ENCODE measurements at regions not wholly inside any gene's neighbourhood (a gene's known extent, or its start where the extent isn't known, plus 50 kb on each side); places are given as distances from the start of the nearest gene placed in this dataset.

DNA sequence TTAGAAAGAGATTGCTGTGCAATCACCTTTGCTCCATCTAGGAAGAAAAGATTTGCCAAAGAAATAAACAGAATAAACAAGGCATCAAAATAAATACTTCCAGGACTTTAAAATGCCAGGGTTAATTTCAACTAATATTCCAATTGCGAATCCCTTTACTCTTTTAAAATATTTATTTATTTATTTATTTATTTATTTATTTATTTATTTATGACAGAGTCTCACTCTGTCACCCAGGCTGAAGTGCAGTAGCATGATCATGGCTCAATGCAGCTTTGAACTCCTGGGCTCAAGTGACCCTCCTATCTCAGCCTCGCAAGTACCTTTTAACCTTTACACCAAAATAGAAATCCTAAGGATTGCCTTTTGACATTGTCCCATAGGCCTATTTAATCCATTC lies 191.1 kb downstream of the EDN1 start:
- 98 to 100% methylated on average over 1 of the region's 2 CpGs for WGBS, 2 experiments (ENCODE audit: insufficient coverage in 1 of 2, insufficient read length in 1 of 2)

DNA sequence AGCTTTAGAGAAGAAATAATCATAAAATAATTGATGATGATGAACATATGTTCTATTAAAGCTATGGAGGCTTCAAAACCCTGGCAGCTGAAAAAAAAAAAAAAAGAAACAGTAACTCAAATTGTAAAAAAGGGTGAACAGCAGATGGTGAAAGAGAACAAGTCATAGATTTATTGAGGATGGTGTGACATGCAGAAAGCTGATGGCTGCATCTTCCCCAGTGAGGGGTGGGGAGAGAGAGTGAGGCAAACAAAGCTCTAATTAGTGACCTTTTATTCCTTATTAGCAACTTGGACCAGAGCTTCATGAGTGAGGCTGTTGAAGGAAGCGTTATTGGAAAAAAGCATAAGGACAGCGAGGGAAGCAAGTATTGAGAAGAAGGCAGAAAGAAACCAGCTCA lies 191.7 kb downstream of the EDN1 start:
- Histone ChIP-seq H3K36me3 (ENCODE audit: control insufficient read depth, insufficient read depth, low read length) (no peaks in the 10 kb centered on the region), H3K27me3 (ENCODE audit: control insufficient read depth, insufficient read depth, low read length, poor library complexity, severe bottlenecking) (peaks cover 5% of the 10 kb centered on the region), H3K4me3 (ENCODE audit: low read length) (no peak overlapping the region), H3K9ac (ENCODE audit: extremely low read depth, low read length, poor library complexity, severe bottlenecking) (no peak overlapping the region), H3K4me1 (ENCODE audit: control insufficient read depth, insufficient read depth, low read length) (no peaks in the 10 kb centered on the region), H3K27ac (ENCODE audit: low read depth, low read length) (no peak overlapping the region), H3K9me3 (ENCODE audit: control insufficient read depth, low read length) (no peaks in the 10 kb centered on the region)
- H3K4me1 Mint-ChIP-seq: no peaks in the 10 kb centered on the region
- no peaks in the 10 kb centered on the region for H3K9me3 Mint-ChIP-seq
- 98 to 100% methylated on average over 2 of the region's 2 CpGs for WGBS, 2 experiments (ENCODE audit: insufficient coverage in 1 of 2, insufficient read length in 1 of 2)
- no peaks in the 10 kb centered on the region for H3K36me3 Mint-ChIP-seq (ENCODE audit: low read depth)
- no peaks in the 10 kb centered on the region for H3K27me3 Mint-ChIP-seq (ENCODE audit: insufficient read depth)
- TF ChIP-seq, protein P1, sequence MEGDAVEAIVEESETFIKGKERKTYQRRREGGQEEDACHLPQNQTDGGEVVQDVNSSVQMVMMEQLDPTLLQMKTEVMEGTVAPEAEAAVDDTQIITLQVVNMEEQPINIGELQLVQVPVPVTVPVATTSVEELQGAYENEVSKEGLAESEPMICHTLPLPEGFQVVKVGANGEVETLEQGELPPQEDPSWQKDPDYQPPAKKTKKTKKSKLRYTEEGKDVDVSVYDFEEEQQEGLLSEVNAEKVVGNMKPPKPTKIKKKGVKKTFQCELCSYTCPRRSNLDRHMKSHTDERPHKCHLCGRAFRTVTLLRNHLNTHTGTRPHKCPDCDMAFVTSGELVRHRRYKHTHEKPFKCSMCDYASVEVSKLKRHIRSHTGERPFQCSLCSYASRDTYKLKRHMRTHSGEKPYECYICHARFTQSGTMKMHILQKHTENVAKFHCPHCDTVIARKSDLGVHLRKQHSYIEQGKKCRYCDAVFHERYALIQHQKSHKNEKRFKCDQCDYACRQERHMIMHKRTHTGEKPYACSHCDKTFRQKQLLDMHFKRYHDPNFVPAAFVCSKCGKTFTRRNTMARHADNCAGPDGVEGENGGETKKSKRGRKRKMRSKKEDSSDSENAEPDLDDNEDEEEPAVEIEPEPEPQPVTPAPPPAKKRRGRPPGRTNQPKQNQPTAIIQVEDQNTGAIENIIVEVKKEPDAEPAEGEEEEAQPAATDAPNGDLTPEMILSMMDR (conservative IDR thresholded peaks at IDR 0.05): no peak
- no peak overlapping the region for H3K27ac Mint-ChIP-seq
- DNase-seq: no peak
- no peak overlapping the region for H3K4me3 Mint-ChIP-seq

More for the DNA sequence above, 191.1 kb downstream of the EDN1 start:
- Mint-ChIP-seq H3K27me3 (ENCODE audit: insufficient read depth) (no peaks in the 10 kb centered on the region), H3K36me3 (ENCODE audit: low read depth) (no peaks in the 10 kb centered on the region), H3K27ac (no peak overlapping the region), H3K4me1 (no peaks in the 10 kb centered on the region), H3K9me3 (no peaks in the 10 kb centered on the region), H3K4me3 (no peak overlapping the region)
- TF ChIP-seq, protein P1 (conservative IDR thresholded peaks at IDR 0.05): no peak
- H3K4me1 ChIP-seq (ENCODE audit: control insufficient read depth, insufficient read depth, low read length): no peaks in the 10 kb centered on the region
- H3K4me3 ChIP-seq (ENCODE audit: low read length): no peak overlapping the region
- H3K27ac ChIP-seq (ENCODE audit: low read depth, low read length): no peak overlapping the region
- no peak for DNase-seq
- H3K36me3 ChIP-seq (ENCODE audit: control insufficient read depth, insufficient read depth, low read length): no peaks in the 10 kb centered on the region
- H3K9me3 ChIP-seq (ENCODE audit: control insufficient read depth, low read length): no peaks in the 10 kb centered on the region
- H3K9ac ChIP-seq (ENCODE audit: extremely low read depth, low read length, poor library complexity, severe bottlenecking): no peak overlapping the region
- H3K27me3 ChIP-seq (ENCODE audit: control insufficient read depth, insufficient read depth, low read length, poor library complexity, severe bottlenecking): peaks cover 5% of the 10 kb centered on the region

DNA sequence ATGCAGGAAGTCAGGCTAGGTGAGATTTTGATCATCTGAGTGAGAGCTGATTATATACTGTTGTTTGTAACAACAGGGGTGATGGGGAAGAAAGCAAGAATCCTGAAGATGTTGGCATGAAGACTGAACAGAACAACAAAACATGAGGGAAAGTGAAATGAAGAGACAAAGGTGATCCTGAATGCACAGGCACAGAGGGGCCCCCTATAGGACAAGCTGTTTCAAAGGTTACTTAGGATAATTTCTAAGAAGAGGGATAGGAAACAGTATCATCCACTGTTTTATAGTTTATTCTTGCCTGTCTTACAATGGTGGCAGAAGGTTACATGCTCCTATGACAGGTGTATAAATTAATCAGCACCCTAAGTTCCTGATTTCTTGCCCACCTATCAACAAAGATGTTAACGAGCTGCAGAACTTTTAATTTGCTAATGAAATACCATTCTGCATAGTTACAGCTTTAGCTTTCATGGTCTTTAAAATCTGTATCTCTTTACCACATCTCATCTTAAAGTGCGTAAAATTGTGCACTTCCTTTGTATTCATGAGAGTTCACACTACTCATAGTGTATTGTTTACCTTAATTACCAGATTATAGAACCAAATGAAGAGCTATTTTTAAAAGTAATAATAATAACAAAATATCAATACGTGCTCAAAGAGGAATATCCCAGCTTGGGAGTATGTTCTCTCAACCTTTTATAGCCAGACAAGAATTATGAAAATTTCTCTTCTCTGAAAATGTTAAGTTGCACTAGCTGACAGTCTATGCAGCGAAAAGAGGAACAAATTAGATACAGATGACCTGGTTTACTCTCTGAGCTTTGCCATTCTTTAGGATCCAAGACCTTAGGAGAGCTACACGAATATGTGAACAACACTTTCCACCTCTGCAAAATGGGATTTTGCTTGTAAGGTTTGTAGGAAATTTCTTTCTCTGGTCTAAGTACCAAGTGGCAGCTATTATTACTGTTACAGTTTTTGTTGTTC lies 192.5 kb downstream of the EDN1 start:
- H3K4me1 ChIP-seq (ENCODE audit: control insufficient read depth, insufficient read depth, low read length): no peaks in the 10 kb centered on the region
- DNase-seq: no peak
- H3K4me3 ChIP-seq (ENCODE audit: low read length): no peak overlapping the region
- H3K27me3 Mint-ChIP-seq (ENCODE audit: insufficient read depth): peaks cover 2% of the 10 kb centered on the region
- no peak overlapping the region for H3K9ac ChIP-seq (ENCODE audit: extremely low read depth, low read length, poor library complexity, severe bottlenecking)
- 88% methylated on average over 4 to 5 of the region's 5 CpGs for WGBS, 2 experiments (ENCODE audit: insufficient coverage in 1 of 2, insufficient read length in 1 of 2)
- H3K4me1 Mint-ChIP-seq: no peaks in the 10 kb centered on the region
- no peaks in the 10 kb centered on the region for H3K36me3 Mint-ChIP-seq (ENCODE audit: low read depth)
- H3K9me3 Mint-ChIP-seq: no peaks in the 10 kb centered on the region
- H3K27me3 ChIP-seq (ENCODE audit: control insufficient read depth, insufficient read depth, low read length, poor library complexity, severe bottlenecking): peaks cover 10% of the 10 kb centered on the region
- TF ChIP-seq, protein P1 (conservative IDR thresholded peaks at IDR 0.05): peak; percentile 76
- H3K36me3 ChIP-seq (ENCODE audit: control insufficient read depth, insufficient read depth, low read length): no peaks in the 10 kb centered on the region
- H3K27ac Mint-ChIP-seq: no peak overlapping the region
- H3K4me3 Mint-ChIP-seq: no peak overlapping the region
- no peak overlapping the region for H3K27ac ChIP-seq (ENCODE audit: low read depth, low read length)
- H3K9me3 ChIP-seq (ENCODE audit: control insufficient read depth, low read length): no peaks in the 10 kb centered on the region
